ENCODE measurements at regions not wholly inside any gene's neighbourhood (a gene's known extent, or its start where the extent isn't known, plus 50 kb on each side); places are given as distances from the start of the nearest gene placed in this dataset.
"Not testable (repeated sequence)": the region's sequence is repeated elsewhere in the genome, so short reads cannot be mapped to it uniquely, and the experiment has no call there.

GRCh38 chr18:8501044-8501443 lies 108.2 kb upstream of the RAB12 start:
- no peak for DNase-seq

- no peak for DNase-seq
Measured at GRCh38 chr18:8503248-8503647, 106.0 kb upstream of the RAB12 start.

- no peak for DNase-seq
Measured at GRCh38 chr18:8504424-8504823, 104.8 kb upstream of the RAB12 start.

GRCh38 chr18:8504880-8505435 lies 104.3 kb upstream of the RAB12 start:
- DNase-seq = no peak

GRCh38 chr18:8506251-8507049 lies 102.8 kb upstream of the RAB12 start:
- no peak for DNase-seq

- no peak for DNase-seq
Measured at GRCh38 chr18:8507361-8507760, 101.9 kb upstream of the RAB12 start.

GRCh38 chr18:8507915-8508705 lies 101.1 kb upstream of the RAB12 start:
- no peak for DNase-seq

- no peak for DNase-seq
Measured at GRCh38 chr18:8513249-8513648, 96.0 kb upstream of the RAB12 start.

GRCh38 chr18:8514409-8514808 lies 94.8 kb upstream of the RAB12 start:
- no peak for DNase-seq

- no peak for DNase-seq
Measured at GRCh38 chr18:8515142-8515865, 93.9 kb upstream of the RAB12 start.

- no peak for DNase-seq
Measured at GRCh38 chr18:8516371-8517250, 92.6 kb upstream of the RAB12 start.

- DNase-seq = no peak
Measured at GRCh38 chr18:8517276-8517675, 92.0 kb upstream of the RAB12 start.

GRCh38 chr18:8519102-8519501 lies 90.1 kb upstream of the RAB12 start:
- no peak for DNase-seq

GRCh38 chr18:8520266-8520665 lies 89.0 kb upstream of the RAB12 start:
- no peak for DNase-seq

- no peak for DNase-seq
Measured at GRCh38 chr18:8522756-8523155, 86.5 kb upstream of the RAB12 start.

- no peak for DNase-seq
Measured at GRCh38 chr18:8525692-8526091, 83.5 kb upstream of the RAB12 start.

GRCh38 chr18:8526332-8526731 lies 82.9 kb upstream of the RAB12 start:
- DNase-seq = no peak

- no peak for DNase-seq
Measured at GRCh38 chr18:8529609-8530008, 79.6 kb upstream of the RAB12 start.

- DNase-seq = not testable (repeated sequence)
Measured at GRCh38 chr18:8531084-8531483, 78.2 kb upstream of the RAB12 start.

- DNase-seq = no peak
Measured at GRCh38 chr18:8536231-8536630, 73.0 kb upstream of the RAB12 start.

GRCh38 chr18:8536922-8537321 lies 72.3 kb upstream of the RAB12 start:
- DNase-seq = no peak

GRCh38 chr18:8537400-8537799 lies 71.8 kb upstream of the RAB12 start:
- no peak for DNase-seq
